K562 (cell line): ENCODE measurements at regions not wholly inside any gene's neighbourhood (a gene's known extent, or its start where the extent isn't known, plus 50 kb on each side); places are given as distances from the start of the nearest gene placed in this dataset.

ENCODE experiments used
- C11orf30 ChIP-seq: fragments of 450-650 bp; IDR thresholded peaks from 2 replicates; pipeline ENCODE4 v1.6.1; 2016; ENCODE audit warnings: low read depth, mild to moderate bottlenecking
- ETV1 ChIP-seq: fragments of 450-650 bp; conservative IDR thresholded peaks from 2 replicates; pipeline ENCODE4 v1.6.1; 2016; ENCODE audit warnings: missing genetic modification characterization, control low read depth, low read depth, missing compliant biosample characterization
- KDM1A ChIP-seq, 2 experiments: fragments of 450-650 bp; IDR thresholded peaks; 2 replicates each; pipeline ENCODE4 v1.6.1; 2016; ENCODE audit warnings: mild to moderate bottlenecking in 2 of 2
- TSHZ1 ChIP-seq: fragments of 250-450 bp; sonication (Bioruptor Pico); IDR thresholded peaks from 2 replicates; pipeline ENCODE4 v1.4.0; 2020; ENCODE audit warnings: mild to moderate bottlenecking, moderate library complexity
- TF ChIP-seq, protein P1 (sequence below): sonication (generic); formaldehyde crosslinking; IDR thresholded peaks from 2 replicates; pipeline ENCODE4 v1.9.0; 2022; ENCODE audit warnings: mild to moderate bottlenecking, missing genetic modification reagents
- TF ChIP-seq, protein P2 (sequence below): fragments of 450-650 bp; IDR thresholded peaks from 2 replicates; pipeline ENCODE4 v1.7.0; 2016; ENCODE audit warnings: borderline replicate concordance

DNA sequence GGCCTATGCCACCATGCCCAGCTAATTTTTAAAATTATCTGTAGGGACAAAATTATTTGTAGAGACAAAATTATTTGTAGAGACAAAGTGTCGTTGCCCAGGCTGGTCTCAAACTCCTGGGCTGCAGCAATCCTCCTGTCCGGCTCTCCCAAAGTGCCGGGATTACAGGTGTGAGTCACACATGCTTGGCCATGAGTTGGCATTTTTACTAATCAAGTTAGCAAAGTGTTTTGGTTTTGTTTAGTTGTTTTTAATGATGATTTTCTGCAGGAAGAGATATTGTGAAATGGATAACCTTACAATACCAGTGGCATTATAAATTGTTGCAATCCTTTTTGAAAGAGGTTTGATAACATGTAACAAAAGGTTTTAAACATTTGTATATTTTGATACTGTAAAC lies 65.3 kb upstream of the MAGI3 start (continued):
- TF ChIP-seq, protein P1, sequence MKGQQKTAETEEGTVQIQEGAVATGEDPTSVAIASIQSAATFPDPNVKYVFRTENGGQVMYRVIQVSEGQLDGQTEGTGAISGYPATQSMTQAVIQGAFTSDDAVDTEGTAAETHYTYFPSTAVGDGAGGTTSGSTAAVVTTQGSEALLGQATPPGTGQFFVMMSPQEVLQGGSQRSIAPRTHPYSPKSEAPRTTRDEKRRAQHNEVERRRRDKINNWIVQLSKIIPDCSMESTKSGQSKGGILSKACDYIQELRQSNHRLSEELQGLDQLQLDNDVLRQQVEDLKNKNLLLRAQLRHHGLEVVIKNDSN (CRISPR knock-in tag) = no peak
- TF ChIP-seq KDM1A (IDR thresholded peaks at IDR 0.05) = peak in 1 of 2 experiments; percentile 39; a peak in 1 of 4 replicates
- peak; percentile 75 for TF ChIP-seq C11orf30
- no peak for TF ChIP-seq TSHZ1 (CRISPR knock-in tag)
- TF ChIP-seq ETV1 (tag) = no peak
- TF ChIP-seq, protein P2, sequence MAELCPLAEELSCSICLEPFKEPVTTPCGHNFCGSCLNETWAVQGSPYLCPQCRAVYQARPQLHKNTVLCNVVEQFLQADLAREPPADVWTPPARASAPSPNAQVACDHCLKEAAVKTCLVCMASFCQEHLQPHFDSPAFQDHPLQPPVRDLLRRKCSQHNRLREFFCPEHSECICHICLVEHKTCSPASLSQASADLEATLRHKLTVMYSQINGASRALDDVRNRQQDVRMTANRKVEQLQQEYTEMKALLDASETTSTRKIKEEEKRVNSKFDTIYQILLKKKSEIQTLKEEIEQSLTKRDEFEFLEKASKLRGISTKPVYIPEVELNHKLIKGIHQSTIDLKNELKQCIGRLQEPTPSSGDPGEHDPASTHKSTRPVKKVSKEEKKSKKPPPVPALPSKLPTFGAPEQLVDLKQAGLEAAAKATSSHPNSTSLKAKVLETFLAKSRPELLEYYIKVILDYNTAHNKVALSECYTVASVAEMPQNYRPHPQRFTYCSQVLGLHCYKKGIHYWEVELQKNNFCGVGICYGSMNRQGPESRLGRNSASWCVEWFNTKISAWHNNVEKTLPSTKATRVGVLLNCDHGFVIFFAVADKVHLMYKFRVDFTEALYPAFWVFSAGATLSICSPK = no peak
